HG02642 (cell line): ENCODE measurements at regions not wholly inside any gene's neighbourhood (a gene's known extent, or its start where the extent isn't known, plus 50 kb on each side); places are given as distances from the start of the nearest gene placed in this dataset.

Experiments
- ATAC-seq: cut with Tn5 transposase; IDR thresholded peaks from one replicate; pipeline ENCODE4 v1.9.1; 2021; ENCODE audit warnings: mild to moderate bottlenecking; ENCODE audit not compliant: unreplicated experiment, poor library complexity

- ATAC-seq = no peak
These were observed 199.1 kb upstream of the KCND3 start for GRCh38 chr1:112188611-112189010.

- ATAC-seq = no peak
These were observed 199.9 kb upstream of the CTTNBP2NL start for GRCh38 chr1:112196008-112196588.

GRCh38 chr1:112196731-112197130 is 199.3 kb upstream of the CTTNBP2NL start:
- ATAC-seq = no peak

GRCh38 chr1:112209493-112209892 is 186.5 kb upstream of the CTTNBP2NL start:
- no peak for ATAC-seq

- ATAC-seq = no peak
These were observed 176.7 kb upstream of the CTTNBP2NL start for GRCh38 chr1:112219267-112219666.

GRCh38 chr1:112230232-112230631 is 165.8 kb upstream of the CTTNBP2NL start:
- ATAC-seq = no peak

GRCh38 chr1:112231331-112231730 is 164.7 kb upstream of the CTTNBP2NL start:
- no peak for ATAC-seq

GRCh38 chr1:112232848-112233247 is 163.2 kb upstream of the CTTNBP2NL start:
- no peak for ATAC-seq

- no peak for ATAC-seq
These were observed 161.3 kb upstream of the CTTNBP2NL start for GRCh38 chr1:112234710-112235109.

- no peak for ATAC-seq
These were observed 157.9 kb upstream of the CTTNBP2NL start for GRCh38 chr1:112237983-112238545.

- no peak for ATAC-seq
These were observed 156.2 kb upstream of the CTTNBP2NL start for GRCh38 chr1:112239683-112240330.

GRCh38 chr1:112242470-112242869 is 153.5 kb upstream of the CTTNBP2NL start:
- no peak for ATAC-seq

GRCh38 chr1:112244131-112244530 is 151.9 kb upstream of the CTTNBP2NL start:
- ATAC-seq = no peak

GRCh38 chr1:112245114-112245513 is 150.9 kb upstream of the CTTNBP2NL start:
- no peak for ATAC-seq

GRCh38 chr1:112247036-112247597 is 148.9 kb upstream of the CTTNBP2NL start:
- no peak for ATAC-seq

GRCh38 chr1:112247961-112248360 is 148.1 kb upstream of the CTTNBP2NL start:
- ATAC-seq = no peak

GRCh38 chr1:112250892-112251291 is 145.1 kb upstream of the CTTNBP2NL start:
- ATAC-seq = no peak

- ATAC-seq = no peak
These were observed 144.1 kb upstream of the CTTNBP2NL start for GRCh38 chr1:112251766-112252506.

GRCh38 chr1:112253366-112253765 is 142.6 kb upstream of the CTTNBP2NL start:
- ATAC-seq = no peak

- ATAC-seq = no peak
These were observed 140.9 kb upstream of the CTTNBP2NL start for GRCh38 chr1:112255080-112255479.

GRCh38 chr1:112256411-112256810 is 139.6 kb upstream of the CTTNBP2NL start:
- ATAC-seq = no peak
